Colonic mucosa (tissue), 4 donors: ENCODE measurements at regions not wholly inside any gene's neighbourhood (a gene's known extent, or its start where the extent isn't known, plus 50 kb on each side); places are given as distances from the start of the nearest gene placed in this dataset.

Source experiments
- DNase-seq: peaks from one replicate; pipeline ENCODE4 v3.0.0-alpha.2; 2020
- H3K27ac ChIP-seq: fragments of 200-600 bp; one replicate; pipeline ENCODE4 v1.8.0; 2021
- H3K27me3 ChIP-seq: fragments of 200-600 bp; one replicate; pipeline ENCODE4 v1.8.0; 2021
- H3K36me3 ChIP-seq: fragments of 200-600 bp; one replicate; pipeline ENCODE4 v1.8.0; 2021
- H3K4me1 ChIP-seq: fragments of 200-600 bp; one replicate; pipeline ENCODE4 v1.8.0; 2021; ENCODE audit warnings: mild to moderate bottlenecking
- H3K4me3 ChIP-seq: fragments of 200-600 bp; one replicate; pipeline ENCODE4 v1.8.0; 2021
- H3K9ac ChIP-seq, 2 donors: one replicate each; pipeline ENCODE4 v1.7.0; 2013; ENCODE audit warnings: control low read depth in 2 of 2, low read depth in 2 of 2, low read length in 2 of 2
- H3K9me3 ChIP-seq: fragments of 200-600 bp; one replicate; pipeline ENCODE4 v1.8.0; 2021
- CTCF ChIP-seq: fragments of 200-600 bp; IDR thresholded peaks from one replicate; pipeline ENCODE4 v1.8.0; 2022; ENCODE audit warnings: antibody characterized with exemption, mild to moderate bottlenecking
- intact Hi-C: fragments of 100-400 bp; cut with DNase I; formaldehyde crosslinking; loops from one replicate; pipeline ENCODE4 v1.14.1; 2022
- donor health status: healthy.
- donor health status: DM: no; HTN: no; CAD: no.
- donor health status: DM: no; HTN: no; CAD: no.

GRCh38 chr21:45343891-45344290 lies 56.2 kb upstream of the POFUT2 start:
- intact Hi-C loops, result no loop called here
- no peak for DNase-seq
- H3K9ac ChIP-seq, result no peak overlapping the region
- no peak overlapping the region for H3K27ac ChIP-seq
- H3K27me3 ChIP-seq, result no peaks in the 10 kb centered on the region
- H3K36me3 ChIP-seq, result no peaks in the 10 kb centered on the region
- H3K4me1 ChIP-seq, result no peaks in the 10 kb centered on the region
- no peak for TF ChIP-seq CTCF
- no peak overlapping the region for H3K4me3 ChIP-seq
- no peaks in the 10 kb centered on the region for H3K9me3 ChIP-seq

DNA sequence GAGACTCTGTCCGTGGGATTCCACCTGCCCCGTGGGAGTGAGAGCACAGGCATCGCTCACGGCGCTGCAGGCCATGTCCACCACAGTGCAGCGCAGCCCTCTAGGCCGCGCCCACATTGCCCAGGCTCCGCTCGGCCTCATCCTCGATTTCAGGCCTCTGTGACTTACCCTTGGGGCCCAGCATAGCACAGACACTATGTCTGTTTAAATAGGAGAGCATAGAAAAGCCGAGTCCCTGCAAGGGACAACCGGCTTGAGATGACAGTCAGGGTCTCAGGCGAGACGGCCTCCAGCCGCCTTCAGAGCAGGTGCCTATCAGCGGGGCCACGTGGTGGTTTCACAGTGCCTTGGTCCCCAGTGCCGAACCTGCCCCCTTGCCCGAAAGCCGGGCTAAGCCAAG lies 56.9 kb upstream of the POFUT2 start:
- no peak for TF ChIP-seq CTCF
- Histone ChIP-seq H3K4me1 (no peaks in the 10 kb centered on the region), H3K27ac (no peak overlapping the region), H3K4me3 (no peak overlapping the region), H3K27me3 (no peaks in the 10 kb centered on the region), H3K9ac (no peak overlapping the region), H3K36me3 (no peaks in the 10 kb centered on the region), H3K9me3 (no peaks in the 10 kb centered on the region)
- DNase-seq, result no peak
- intact Hi-C loops, result no loop called here

DNA sequence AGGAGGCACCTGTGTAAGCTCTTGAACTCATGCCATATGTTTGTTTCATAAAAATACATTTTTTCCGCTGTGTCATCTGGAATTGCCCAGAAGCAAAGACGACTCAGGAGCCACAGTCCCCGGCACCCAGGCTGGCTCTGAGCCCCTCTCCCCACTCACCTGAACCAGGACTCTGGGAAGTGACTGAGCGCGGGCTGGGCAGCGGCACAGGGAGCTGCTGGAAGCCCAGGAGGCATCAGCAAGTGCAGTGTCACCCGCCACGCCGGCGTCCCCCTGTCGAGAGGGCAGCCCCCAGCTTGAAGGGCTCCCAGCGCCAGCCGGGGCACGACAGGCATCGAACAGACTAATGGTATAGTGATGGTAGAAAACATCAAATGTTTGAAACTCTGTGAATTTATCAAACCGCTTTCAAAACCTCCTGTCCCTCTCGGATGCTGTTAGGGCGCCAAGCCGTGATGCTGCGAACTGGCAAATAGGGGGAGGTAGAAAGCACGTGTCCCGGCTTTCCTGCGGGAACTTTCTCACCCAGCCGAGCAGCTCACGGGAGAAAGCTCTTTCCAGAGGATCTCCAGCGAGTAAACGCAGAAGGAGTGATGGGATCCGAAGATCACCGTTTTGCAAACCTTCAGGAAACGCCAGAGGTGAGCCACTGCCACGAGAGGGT lies 57.8 kb upstream of the COL18A1 start:
- DNase-seq, result no peak
- intact Hi-C loops, result no loop called here
- H3K27ac ChIP-seq, result no peak overlapping the region
- H3K9ac ChIP-seq, result no peak overlapping the region
- no peaks in the 10 kb centered on the region for H3K9me3 ChIP-seq
- no peaks in the 10 kb centered on the region for H3K27me3 ChIP-seq
- H3K4me1 ChIP-seq, result no peaks in the 10 kb centered on the region
- TF ChIP-seq CTCF, result no peak
- no peak overlapping the region for H3K4me3 ChIP-seq
- H3K36me3 ChIP-seq, result no peaks in the 10 kb centered on the region

- Histone ChIP-seq H3K4me3 (no peak overlapping the region), H3K9ac (no peak overlapping the region), H3K27ac (no peak overlapping the region), H3K9me3 (no peaks in the 10 kb centered on the region), H3K36me3 (no peaks in the 10 kb centered on the region), H3K4me1 (no peaks in the 10 kb centered on the region), H3K27me3 (no peaks in the 10 kb centered on the region)
- DNase-seq, result no peak
- intact Hi-C loops, result no loop called here
- TF ChIP-seq CTCF, result no peak
Measured at GRCh38 chr21:45347712-45348499, 57.1 kb upstream of the COL18A1 start.

DNA sequence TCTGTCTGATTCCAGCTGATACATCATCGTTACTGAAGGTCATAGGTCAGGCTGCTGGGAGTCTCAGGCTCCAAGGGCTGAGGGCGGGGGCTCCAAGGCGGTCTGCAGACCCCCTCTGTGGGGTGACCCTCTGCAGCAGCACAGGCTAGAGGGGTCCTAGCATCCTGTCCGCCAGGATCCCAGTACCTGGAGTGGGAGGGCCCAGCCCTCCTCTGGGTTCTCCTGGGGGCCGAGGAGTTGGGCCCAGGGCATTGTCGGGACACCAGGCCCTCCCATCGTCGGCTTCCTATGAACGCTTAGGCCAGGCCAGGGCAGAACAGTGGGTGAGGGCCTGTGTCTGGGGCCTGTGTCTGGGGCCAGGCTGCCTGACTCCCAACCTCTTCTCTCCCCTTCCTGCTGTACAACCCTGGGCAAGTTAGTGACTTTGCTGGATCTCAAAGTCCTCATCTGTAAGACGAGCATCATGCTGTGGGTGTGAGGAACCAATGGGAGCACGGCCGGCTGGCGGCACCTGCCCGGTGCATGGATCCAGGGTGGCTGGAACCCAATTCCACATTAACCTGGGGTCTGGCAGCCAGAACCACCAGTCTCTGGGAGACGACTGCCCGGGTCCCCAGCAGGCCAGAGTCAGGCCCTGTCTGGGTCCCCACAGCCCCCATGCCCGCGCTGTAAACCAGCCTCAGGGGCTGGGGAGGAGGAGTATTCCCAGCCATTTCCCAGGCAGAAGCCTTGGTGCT lies 56.2 kb upstream of the COL18A1 start:
- H3K9me3 ChIP-seq, result no peaks in the 10 kb centered on the region
- no peaks in the 10 kb centered on the region for H3K36me3 ChIP-seq
- no peak overlapping the region for H3K4me3 ChIP-seq
- intact Hi-C loops, result no loop called here
- no peaks in the 10 kb centered on the region for H3K4me1 ChIP-seq
- TF ChIP-seq CTCF, result no peak
- H3K27ac ChIP-seq, result no peak overlapping the region
- no peaks in the 10 kb centered on the region for H3K27me3 ChIP-seq
- H3K9ac ChIP-seq, result peak overlapping the region in 1 of 2 donors; percentile 2
- no peak for DNase-seq
